ENCODE measurements at regions not wholly inside any gene's neighbourhood (a gene's known extent, or its start where the extent isn't known, plus 50 kb on each side); places are given as distances from the start of the nearest gene placed in this dataset.

DNA sequence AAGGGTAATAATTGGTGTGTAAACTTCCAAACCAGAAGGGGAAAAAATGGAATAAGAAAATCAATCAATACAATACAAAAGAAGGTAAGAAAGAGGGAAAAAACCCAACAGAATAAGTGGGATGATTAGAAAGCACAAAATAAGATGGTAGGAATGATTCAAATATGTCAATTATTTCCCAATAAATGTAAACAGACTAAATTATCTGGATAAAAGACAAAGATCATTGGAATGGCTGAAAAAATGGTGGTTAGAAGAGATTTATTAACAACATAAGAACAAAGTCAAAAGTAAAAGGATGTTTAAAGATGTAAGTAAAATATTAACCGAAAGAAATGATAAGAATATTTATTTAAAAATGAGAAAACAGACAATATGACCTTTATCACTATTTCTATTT, 103.5 kb upstream of the YWHAQ start:
- Histone ChIP-seq H3K4ac (ENCODE audit: low read depth in 1 of 2, low read length in 2 of 2) (no peak overlapping the region), H3K9ac (ENCODE audit: low read length) (no peak overlapping the region), H3K23ac (ENCODE audit: low read length in 2 of 2) (no peak overlapping the region), H2AK5ac (ENCODE audit: low read length, severe bottlenecking) (no peak overlapping the region), H3K79me1 (replicated peaks; ENCODE audit: low read length, poor library complexity, severe bottlenecking) (no peaks in the 10 kb centered on the region), H4K91ac (ENCODE audit: low read length) (no peak overlapping the region), H4K8ac (ENCODE audit: low read length) (no peak overlapping the region), H3K27me3 (ENCODE audit: control insufficient read depth in 1 of 2, insufficient read depth in 1 of 2, low read length in 2 of 2) (peaks cover 0 to 16% of the 10 kb centered on the region in 2 experiments), H3K4me1 (ENCODE audit: control insufficient read depth, insufficient read depth, low read depth, low read length) (no peaks in the 10 kb centered on the region), H3K14ac (ENCODE audit: low read length in 2 of 2) (no peak overlapping the region), H3K18ac (ENCODE audit: low read depth in 1 of 2, low read length in 2 of 2) (no peak overlapping the region), H2BK15ac (ENCODE audit: low read depth, poor library complexity, severe bottlenecking) (no peak overlapping the region), H3K27ac (ENCODE audit: low read length, poor library complexity, severe bottlenecking) (no peak overlapping the region), H3K36me3 (ENCODE audit: control insufficient read depth in 1 of 2, insufficient read depth in 2 of 2, low read depth in 1 of 2, low read length in 2 of 2) (no peaks in the 10 kb centered on the region), H3K4me2 (ENCODE audit: low read length, poor library complexity, severe bottlenecking) (no peak overlapping the region), H3K9me3 (ENCODE audit: control insufficient read depth, low read length) (peaks cover 24% of the 10 kb centered on the region), H3K4me3 (ENCODE audit: insufficient read depth in 1 of 2, low read depth in 1 of 2, low read length in 2 of 2) (no peak overlapping the region), H2BK12ac (ENCODE audit: low read length in 2 of 2) (no peak overlapping the region), H2AFZ (ENCODE audit: low read depth, low read length) (no peak overlapping the region), H2BK5ac (ENCODE audit: low read depth, low read length, poor library complexity, severe bottlenecking) (peak overlapping the region; percentile 70), H2BK120ac (ENCODE audit: low read depth, low read length) (no peak overlapping the region)
- WGBS = no CpG with 5 or more reads among the region's 1 CpG
- no peak for DNase-seq

DNA sequence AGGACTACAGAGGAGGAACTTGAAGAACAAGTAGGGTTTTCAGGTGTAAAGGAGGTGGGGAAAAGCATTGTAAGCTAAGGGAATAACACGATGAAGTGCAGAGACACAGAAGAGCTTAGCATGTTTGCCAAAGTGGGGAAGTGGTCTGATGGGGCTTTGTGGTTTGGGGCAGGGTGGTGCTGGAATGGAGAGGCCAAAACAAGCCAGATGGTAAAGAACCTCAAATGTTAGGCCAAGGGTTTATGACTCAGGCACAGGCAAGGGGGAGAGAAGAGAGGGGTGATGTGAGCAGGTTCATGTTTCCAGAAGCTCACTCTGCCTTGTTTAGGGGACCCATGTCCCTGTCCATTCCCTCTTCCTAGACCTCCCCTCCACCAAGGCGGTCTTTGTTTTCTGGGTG, 104.5 kb upstream of the YWHAQ start:
- Histone ChIP-seq H2BK5ac (ENCODE audit: low read depth, low read length, poor library complexity, severe bottlenecking) (no peak overlapping the region), H3K4me3 (ENCODE audit: insufficient read depth in 1 of 2, low read depth in 1 of 2, low read length in 2 of 2) (no peak overlapping the region), H3K14ac (ENCODE audit: low read length in 2 of 2) (no peak overlapping the region), H3K79me1 (replicated peaks; ENCODE audit: low read length, poor library complexity, severe bottlenecking) (no peaks in the 10 kb centered on the region), H3K4me2 (ENCODE audit: low read length, poor library complexity, severe bottlenecking) (no peak overlapping the region), H2BK12ac (ENCODE audit: low read length in 2 of 2) (no peak overlapping the region), H4K8ac (ENCODE audit: low read length) (no peak overlapping the region), H4K91ac (ENCODE audit: low read length) (no peak overlapping the region), H3K4me1 (ENCODE audit: control insufficient read depth, insufficient read depth, low read depth, low read length) (no peaks in the 10 kb centered on the region), H2AFZ (ENCODE audit: low read depth, low read length) (no peak overlapping the region), H3K18ac (ENCODE audit: low read depth in 1 of 2, low read length in 2 of 2) (no peak overlapping the region), H3K27me3 (ENCODE audit: control insufficient read depth in 1 of 2, insufficient read depth in 1 of 2, low read length in 2 of 2) (peaks cover 0 to 12% of the 10 kb centered on the region in 2 experiments), H2AK5ac (ENCODE audit: low read length, severe bottlenecking) (no peak overlapping the region), H2BK120ac (ENCODE audit: low read depth, low read length) (no peak overlapping the region), H3K4ac (ENCODE audit: low read depth in 1 of 2, low read length in 2 of 2) (no peak overlapping the region), H3K27ac (ENCODE audit: low read length, poor library complexity, severe bottlenecking) (no peak overlapping the region), H2BK15ac (ENCODE audit: low read depth, poor library complexity, severe bottlenecking) (no peak overlapping the region), H3K9ac (ENCODE audit: low read length) (no peak overlapping the region), H3K23ac (ENCODE audit: low read length in 2 of 2) (no peak overlapping the region), H3K36me3 (ENCODE audit: control insufficient read depth in 1 of 2, insufficient read depth in 2 of 2, low read depth in 1 of 2, low read length in 2 of 2) (no peaks in the 10 kb centered on the region), H3K9me3 (ENCODE audit: control insufficient read depth, low read length) (peaks cover 24% of the 10 kb centered on the region)
- no peak for DNase-seq
- WGBS = 97% methylated on average over 1 of the region's 2 CpGs

DNA sequence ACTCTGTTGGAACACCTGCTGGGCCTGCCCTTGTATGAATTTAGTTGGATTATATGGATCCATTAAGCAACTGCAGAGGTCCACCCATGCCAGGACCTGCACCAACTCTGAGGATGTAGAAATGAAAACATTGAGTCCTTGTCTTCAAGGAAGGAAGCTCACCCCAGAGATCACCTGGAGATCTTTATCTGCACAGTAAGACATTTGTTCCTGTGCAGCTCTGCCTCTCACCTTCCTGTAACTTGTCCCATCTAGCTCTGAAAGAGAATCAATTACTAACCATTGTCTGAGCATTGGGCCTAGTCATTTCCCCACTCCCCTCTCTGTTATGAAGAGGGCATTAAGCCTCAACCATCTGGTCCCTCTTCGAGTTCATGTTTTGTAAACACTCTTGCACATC, 105.2 kb upstream of the YWHAQ start:
- no peak overlapping the region for H3K18ac ChIP-seq (ENCODE audit: low read depth in 1 of 2, low read length in 2 of 2)
- no peak overlapping the region for H4K8ac ChIP-seq (ENCODE audit: low read length)
- 100% methylated on average over 1 of the region's 1 CpG for WGBS
- no peak overlapping the region for H3K4me3 ChIP-seq (ENCODE audit: insufficient read depth in 1 of 2, low read depth in 1 of 2, low read length in 2 of 2)
- DNase-seq = no peak
- H3K9ac ChIP-seq (ENCODE audit: low read length) = no peak overlapping the region
- no peak overlapping the region for H3K4me2 ChIP-seq (ENCODE audit: low read length, poor library complexity, severe bottlenecking)
- no peaks in the 10 kb centered on the region for H3K79me1 ChIP-seq (replicated peaks; ENCODE audit: low read length, poor library complexity, severe bottlenecking)
- H2BK15ac ChIP-seq (ENCODE audit: low read depth, poor library complexity, severe bottlenecking) = no peak overlapping the region
- H3K27ac ChIP-seq (ENCODE audit: low read length, poor library complexity, severe bottlenecking) = no peak overlapping the region
- no peaks in the 10 kb centered on the region for H3K36me3 ChIP-seq (ENCODE audit: control insufficient read depth in 1 of 2, insufficient read depth in 2 of 2, low read depth in 1 of 2, low read length in 2 of 2)
- no peak overlapping the region for H4K91ac ChIP-seq (ENCODE audit: low read length)
- H2AK5ac ChIP-seq (ENCODE audit: low read length, severe bottlenecking) = no peak overlapping the region
- no peak overlapping the region for H2BK5ac ChIP-seq (ENCODE audit: low read depth, low read length, poor library complexity, severe bottlenecking)
- no peak overlapping the region for H2AFZ ChIP-seq (ENCODE audit: low read depth, low read length)
- no peak overlapping the region for H2BK12ac ChIP-seq (ENCODE audit: low read length in 2 of 2)
- peaks cover 3% of the 10 kb centered on the region for H3K4me1 ChIP-seq (ENCODE audit: control insufficient read depth, insufficient read depth, low read depth, low read length)
- H3K9me3 ChIP-seq (ENCODE audit: control insufficient read depth, low read length) = peaks cover 24% of the 10 kb centered on the region
- H3K14ac ChIP-seq (ENCODE audit: low read length in 2 of 2) = no peak overlapping the region
- no peak overlapping the region for H3K23ac ChIP-seq (ENCODE audit: low read length in 2 of 2)
- peaks cover 0 to 10% of the 10 kb centered on the region in 2 experiments for H3K27me3 ChIP-seq (ENCODE audit: control insufficient read depth in 1 of 2, insufficient read depth in 1 of 2, low read length in 2 of 2)
- no peak overlapping the region for H3K4ac ChIP-seq (ENCODE audit: low read depth in 1 of 2, low read length in 2 of 2)
- H2BK120ac ChIP-seq (ENCODE audit: low read depth, low read length) = no peak overlapping the region

DNA sequence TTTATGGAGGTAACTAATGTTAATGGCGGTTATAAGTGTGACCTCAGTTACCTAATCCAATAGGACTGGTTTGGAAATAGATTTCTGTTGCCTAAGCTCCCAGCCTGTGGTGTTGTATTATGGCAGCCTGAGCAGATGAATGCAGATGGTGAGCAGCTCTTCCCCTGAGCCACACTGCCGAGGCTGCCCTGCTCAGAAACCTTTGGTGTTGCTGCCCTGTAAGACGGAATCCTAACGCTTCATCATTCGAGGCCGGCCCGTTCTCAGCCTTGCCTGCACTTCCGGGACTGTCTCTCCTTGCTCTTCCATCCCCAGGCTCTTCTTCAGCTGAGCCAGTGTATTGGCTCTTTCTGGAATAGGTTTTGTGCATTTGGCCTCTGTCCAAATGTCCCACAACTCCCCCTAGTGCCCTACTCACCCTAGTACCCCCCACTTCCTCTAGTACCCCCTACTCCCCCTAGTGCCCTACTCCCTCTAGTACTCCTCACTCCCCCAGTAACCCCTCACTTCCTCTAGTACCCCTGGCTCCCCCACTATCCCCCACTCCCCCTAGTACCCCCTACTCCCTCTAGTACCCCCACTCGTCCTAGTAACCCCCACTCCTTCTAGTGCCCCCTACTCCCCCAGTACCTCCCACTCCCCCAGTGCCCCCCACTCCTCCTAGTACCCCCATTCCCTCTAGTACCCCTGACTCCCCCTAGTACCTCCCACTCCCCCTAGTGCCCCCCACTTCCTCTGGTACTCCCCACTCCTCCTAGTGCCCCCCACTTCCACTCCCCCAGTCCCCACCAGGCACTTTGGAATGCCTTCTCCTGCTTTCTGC, 106.0 kb upstream of the TAF1B start:
- H3K4me2 ChIP-seq (ENCODE audit: low read length, poor library complexity, severe bottlenecking) = no peak overlapping the region
- H2BK5ac ChIP-seq (ENCODE audit: low read depth, low read length, poor library complexity, severe bottlenecking) = no peak overlapping the region
- no peak overlapping the region for H3K4me3 ChIP-seq (ENCODE audit: insufficient read depth in 1 of 2, low read depth in 1 of 2, low read length in 2 of 2)
- H2BK120ac ChIP-seq (ENCODE audit: low read depth, low read length) = no peak overlapping the region
- peak; percentile 37 for DNase-seq
- no peak overlapping the region for H3K27ac ChIP-seq (ENCODE audit: low read length, poor library complexity, severe bottlenecking)
- 81% methylated on average over 3 of the region's 9 CpGs for WGBS
- no peak overlapping the region for H2AFZ ChIP-seq (ENCODE audit: low read depth, low read length)
- no peak overlapping the region for H3K18ac ChIP-seq (ENCODE audit: low read depth in 1 of 2, low read length in 2 of 2)
- H3K36me3 ChIP-seq (ENCODE audit: control insufficient read depth in 1 of 2, insufficient read depth in 2 of 2, low read depth in 1 of 2, low read length in 2 of 2) = no peaks in the 10 kb centered on the region
- no peaks in the 10 kb centered on the region for H3K79me1 ChIP-seq (replicated peaks; ENCODE audit: low read length, poor library complexity, severe bottlenecking)
- peaks cover 4% of the 10 kb centered on the region for H3K4me1 ChIP-seq (ENCODE audit: control insufficient read depth, insufficient read depth, low read depth, low read length)
- peaks cover 0 to 16% of the 10 kb centered on the region in 2 experiments for H3K27me3 ChIP-seq (ENCODE audit: control insufficient read depth in 1 of 2, insufficient read depth in 1 of 2, low read length in 2 of 2)
- H4K91ac ChIP-seq (ENCODE audit: low read length) = no peak overlapping the region
- no peak overlapping the region for H3K14ac ChIP-seq (ENCODE audit: low read length in 2 of 2)
- H2BK12ac ChIP-seq (ENCODE audit: low read length in 2 of 2) = no peak overlapping the region
- no peak overlapping the region for H3K9ac ChIP-seq (ENCODE audit: low read length)
- H3K4ac ChIP-seq (ENCODE audit: low read depth in 1 of 2, low read length in 2 of 2) = no peak overlapping the region
- no peak overlapping the region for H2AK5ac ChIP-seq (ENCODE audit: low read length, severe bottlenecking)
- no peak overlapping the region for H2BK15ac ChIP-seq (ENCODE audit: low read depth, poor library complexity, severe bottlenecking)
- H4K8ac ChIP-seq (ENCODE audit: low read length) = no peak overlapping the region
- no peak overlapping the region for H3K23ac ChIP-seq (ENCODE audit: low read length in 2 of 2)
- H3K9me3 ChIP-seq (ENCODE audit: control insufficient read depth, low read length) = peaks cover 24% of the 10 kb centered on the region
